ENCODE measurements at regions not wholly inside any gene's neighbourhood (a gene's known extent, or its start where the extent isn't known, plus 50 kb on each side); places are given as distances from the start of the nearest gene placed in this dataset.

- Histone ChIP-seq H3K36me3 (replicated peaks; ENCODE audit: low read depth, low read length) (no peaks in the 10 kb centered on the region), H2AFZ (ENCODE audit: low read depth, low read length) (no peak overlapping the region), H3K4me1 (ENCODE audit: low read length) (peaks cover 5% of the 10 kb centered on the region), H3K9ac (ENCODE audit: low read length) (no peak overlapping the region), H3K4me3 (ENCODE audit: low read length) (no peak overlapping the region), H3K27ac (ENCODE audit: low read length) (no peak overlapping the region), H4K20me1 (ENCODE audit: insufficient read depth, low read length) (no peaks in the 10 kb centered on the region), H3K9me3 (ENCODE audit: insufficient read depth, low read length) (no peaks in the 10 kb centered on the region), H3K79me2 (ENCODE audit: low read length) (no peaks in the 10 kb centered on the region), H3K4me2 (ENCODE audit: low read length) (no peak overlapping the region), H3K27me3 (ENCODE audit: low read depth, low read length) (no peaks in the 10 kb centered on the region)
- TF ChIP-seq EZH2phosphoT487 (IDR thresholded peaks at IDR 0.05; ENCODE audit: low read depth) (no peak), CTCF (IDR thresholded peaks at IDR 0.05; ENCODE audit: low read depth, low read length) (no peak)
Measured at GRCh38 chr6:23396949-23397348, 729.1 kb upstream of the NRSN1 start.

DNA sequence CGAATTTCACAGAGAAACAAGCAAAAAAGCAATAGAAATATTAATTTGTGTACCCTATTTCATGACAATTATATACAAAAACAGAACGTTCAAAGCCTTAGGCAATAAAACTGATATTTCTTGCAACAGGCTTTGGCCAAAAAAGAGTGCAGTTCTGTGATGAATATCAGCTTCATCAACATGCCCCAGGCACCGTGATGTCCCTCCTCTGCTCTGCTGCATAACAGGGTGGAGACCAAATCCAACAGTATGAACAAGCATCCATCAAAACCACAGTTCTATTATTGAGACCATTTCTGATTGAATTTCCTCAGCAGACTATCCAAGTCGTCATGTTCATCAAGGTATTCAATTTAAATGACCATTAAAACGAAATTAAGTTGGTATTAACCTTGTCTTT, 722.6 kb upstream of the NRSN1 start:
- Histone ChIP-seq H3K9me3 (ENCODE audit: insufficient read depth, low read length) (no peaks in the 10 kb centered on the region), H3K79me2 (ENCODE audit: low read length) (no peaks in the 10 kb centered on the region), H3K27ac (ENCODE audit: low read length) (no peak overlapping the region), H3K4me2 (ENCODE audit: low read length) (no peak overlapping the region), H2AFZ (ENCODE audit: low read depth, low read length) (no peak overlapping the region), H3K4me1 (ENCODE audit: low read length) (no peaks in the 10 kb centered on the region), H4K20me1 (ENCODE audit: insufficient read depth, low read length) (no peaks in the 10 kb centered on the region), H3K4me3 (ENCODE audit: low read length) (no peak overlapping the region), H3K36me3 (replicated peaks; ENCODE audit: low read depth, low read length) (no peaks in the 10 kb centered on the region), H3K9ac (ENCODE audit: low read length) (no peak overlapping the region), H3K27me3 (ENCODE audit: low read depth, low read length) (no peaks in the 10 kb centered on the region)
- no peak for TF ChIP-seq EZH2phosphoT487 (IDR thresholded peaks at IDR 0.05; ENCODE audit: low read depth)
- no peak for TF ChIP-seq CTCF (IDR thresholded peaks at IDR 0.05; ENCODE audit: low read depth, low read length)

GRCh38 chr6:23409531-23409930, 716.5 kb upstream of the NRSN1 start:
- Histone ChIP-seq H3K9ac (ENCODE audit: low read length) (no peak overlapping the region), H4K20me1 (ENCODE audit: insufficient read depth, low read length) (no peaks in the 10 kb centered on the region), H3K4me1 (ENCODE audit: low read length) (peaks cover 13% of the 10 kb centered on the region), H3K36me3 (replicated peaks; ENCODE audit: low read depth, low read length) (no peaks in the 10 kb centered on the region), H3K79me2 (ENCODE audit: low read length) (no peaks in the 10 kb centered on the region), H2AFZ (ENCODE audit: low read depth, low read length) (no peak overlapping the region), H3K27ac (ENCODE audit: low read length) (no peak overlapping the region), H3K27me3 (ENCODE audit: low read depth, low read length) (no peaks in the 10 kb centered on the region), H3K9me3 (ENCODE audit: insufficient read depth, low read length) (no peaks in the 10 kb centered on the region), H3K4me2 (ENCODE audit: low read length) (no peak overlapping the region), H3K4me3 (ENCODE audit: low read length) (no peak overlapping the region)
- TF ChIP-seq EZH2phosphoT487 (IDR thresholded peaks at IDR 0.05; ENCODE audit: low read depth) = no peak
- no peak for TF ChIP-seq CTCF (IDR thresholded peaks at IDR 0.05; ENCODE audit: low read depth, low read length)

- H2AFZ ChIP-seq (ENCODE audit: low read depth, low read length) = no peak overlapping the region
- H3K9ac ChIP-seq (ENCODE audit: low read length) = no peak overlapping the region
- H3K4me3 ChIP-seq (ENCODE audit: low read length) = no peak overlapping the region
- no peaks in the 10 kb centered on the region for H3K27me3 ChIP-seq (ENCODE audit: low read depth, low read length)
- H3K36me3 ChIP-seq (replicated peaks; ENCODE audit: low read depth, low read length) = no peaks in the 10 kb centered on the region
- no peaks in the 10 kb centered on the region for H4K20me1 ChIP-seq (ENCODE audit: insufficient read depth, low read length)
- peaks cover 16% of the 10 kb centered on the region for H3K4me1 ChIP-seq (ENCODE audit: low read length)
- no peak overlapping the region for H3K27ac ChIP-seq (ENCODE audit: low read length)
- TF ChIP-seq EZH2phosphoT487 (IDR thresholded peaks at IDR 0.05; ENCODE audit: low read depth) (no peak), CTCF (IDR thresholded peaks at IDR 0.05; ENCODE audit: low read depth, low read length) (no peak)
- no peaks in the 10 kb centered on the region for H3K79me2 ChIP-seq (ENCODE audit: low read length)
- no peak overlapping the region for H3K4me2 ChIP-seq (ENCODE audit: low read length)
- no peaks in the 10 kb centered on the region for H3K9me3 ChIP-seq (ENCODE audit: insufficient read depth, low read length)
Measured at GRCh38 chr6:23410439-23410838, 715.6 kb upstream of the NRSN1 start.

All from OCI-LY3 (cell line).